ENCODE measurements at regions not wholly inside any gene's neighbourhood (a gene's known extent, or its start where the extent isn't known, plus 50 kb on each side); places are given as distances from the start of the nearest gene placed in this dataset.

- H3K4me2 ChIP-seq: no peak overlapping the region
Observed at GRCh38 chr12:77734214-77734883, 96.3 kb upstream of the NAV3 start.

DNA sequence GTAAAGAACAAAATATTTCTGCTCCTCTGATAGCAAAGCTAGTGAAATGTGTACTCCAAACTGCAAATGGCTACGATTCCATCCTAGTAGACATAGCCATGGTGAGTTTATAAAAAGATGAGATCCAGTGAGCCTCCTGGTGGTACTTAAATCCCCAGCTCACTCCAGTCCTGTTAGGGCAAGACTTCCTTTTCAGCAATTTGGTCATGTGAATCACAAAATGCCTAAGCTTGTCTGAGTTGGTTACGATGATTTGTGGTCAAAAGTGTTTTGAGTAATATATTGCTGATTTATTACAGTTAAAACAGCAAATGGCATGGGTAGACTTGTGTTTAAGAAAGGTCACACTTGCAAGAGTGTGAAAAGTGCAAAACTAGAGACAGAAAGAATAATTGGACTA lies 102.7 kb upstream of the NAV3 start:
- H3K4me1 ChIP-seq: peaks cover under 1% of the 10 kb centered on the region
- no peaks in the 10 kb centered on the region for H3K9me3 Mint-ChIP-seq
- H3K36me3 ChIP-seq: no peaks in the 10 kb centered on the region
- no peaks in the 10 kb centered on the region for H3K27me3 ChIP-seq
- H3K4me3 Mint-ChIP-seq: no peak overlapping the region
- H4K20me1 ChIP-seq (ENCODE audit: low read depth): no peaks in the 10 kb centered on the region
- H3K27ac Mint-ChIP-seq: no peak overlapping the region
- no peaks in the 10 kb centered on the region for H3K27me3 Mint-ChIP-seq (ENCODE audit: insufficient read depth, low read depth)
- H3K27ac ChIP-seq: no peak overlapping the region
- H3K4me1 Mint-ChIP-seq: no peaks in the 10 kb centered on the region
- no peak overlapping the region for H3K4me3 ChIP-seq
- no peak overlapping the region for H2AFZ ChIP-seq (replicated peaks)
- H3K79me2 ChIP-seq (ENCODE audit: low read depth): no peaks in the 10 kb centered on the region
- H3K9me3 ChIP-seq (ENCODE audit: low read depth): no peaks in the 10 kb centered on the region
- no peaks in the 10 kb centered on the region for H3K36me3 Mint-ChIP-seq
- H3K4me2 ChIP-seq: no peak overlapping the region
- TF ChIP-seq EZH2phosphoT487 (IDR thresholded peaks at IDR 0.05) (no peak), CTCF (IDR thresholded peaks at IDR 0.05) (no peak), EZH2 (IDR thresholded peaks at IDR 0.05) (no peak)
- H3K9ac ChIP-seq: no peak overlapping the region
- no peak for DNase-seq (ENCODE audit: low spot score)
- H3F3A ChIP-seq (ENCODE audit: low read depth): no peaks in the 10 kb centered on the region

More at GRCh38 chr12:77734214-77734883, 96.3 kb upstream of the NAV3 start:
- Mint-ChIP-seq H3K4me1 (no peaks in the 10 kb centered on the region), H3K27ac (no peak overlapping the region), H3K27me3 (ENCODE audit: insufficient read depth, low read depth) (no peaks in the 10 kb centered on the region), H3K9me3 (no peaks in the 10 kb centered on the region), H3K36me3 (no peaks in the 10 kb centered on the region), H3K4me3 (no peak overlapping the region)
- DNase-seq (ENCODE audit: low spot score): no peak
- Histone ChIP-seq H3K9ac (no peak overlapping the region), H4K20me1 (ENCODE audit: low read depth) (no peaks in the 10 kb centered on the region), H3K36me3 (no peaks in the 10 kb centered on the region), H3K27ac (no peak overlapping the region), H3K79me2 (ENCODE audit: low read depth) (no peaks in the 10 kb centered on the region), H3K27me3 (no peaks in the 10 kb centered on the region), H3F3A (ENCODE audit: low read depth) (no peaks in the 10 kb centered on the region), H3K4me3 (no peak overlapping the region), H2AFZ (replicated peaks) (no peak overlapping the region), H3K9me3 (ENCODE audit: low read depth) (no peaks in the 10 kb centered on the region), H3K4me1 (peaks cover 16% of the 10 kb centered on the region)
- TF ChIP-seq EZH2phosphoT487 (IDR thresholded peaks at IDR 0.05) (no peak), EZH2 (IDR thresholded peaks at IDR 0.05) (no peak), CTCF (IDR thresholded peaks at IDR 0.05) (no peak)

GRCh38 chr12:77727442-77728001 lies 103.2 kb upstream of the NAV3 start:
- no peak overlapping the region for H3K9ac ChIP-seq
- Mint-ChIP-seq H3K27ac (no peak overlapping the region), H3K4me1 (no peaks in the 10 kb centered on the region), H3K27me3 (ENCODE audit: insufficient read depth, low read depth) (no peaks in the 10 kb centered on the region), H3K4me3 (no peak overlapping the region), H3K36me3 (no peaks in the 10 kb centered on the region), H3K9me3 (no peaks in the 10 kb centered on the region)
- no peaks in the 10 kb centered on the region for H3K4me1 ChIP-seq
- H3K27ac ChIP-seq: no peak overlapping the region
- DNase-seq (ENCODE audit: low spot score): no peak
- no peaks in the 10 kb centered on the region for H4K20me1 ChIP-seq (ENCODE audit: low read depth)
- H3K9me3 ChIP-seq (ENCODE audit: low read depth): no peaks in the 10 kb centered on the region
- no peak overlapping the region for H2AFZ ChIP-seq (replicated peaks)
- no peak overlapping the region for H3K4me2 ChIP-seq
- no peaks in the 10 kb centered on the region for H3K79me2 ChIP-seq (ENCODE audit: low read depth)
- H3K4me3 ChIP-seq: no peak overlapping the region
- TF ChIP-seq EZH2 (IDR thresholded peaks at IDR 0.05): no peak
- TF ChIP-seq EZH2phosphoT487 (IDR thresholded peaks at IDR 0.05): no peak
- TF ChIP-seq CTCF (IDR thresholded peaks at IDR 0.05): no peak
- no peaks in the 10 kb centered on the region for H3K36me3 ChIP-seq
- no peaks in the 10 kb centered on the region for H3K27me3 ChIP-seq
- no peaks in the 10 kb centered on the region for H3F3A ChIP-seq (ENCODE audit: low read depth)

Data from neural progenitor cell (in vitro differentiated cells).